GM21381 (cell line): ENCODE measurements at regions not wholly inside any gene's neighbourhood (a gene's known extent, or its start where the extent isn't known, plus 50 kb on each side); places are given as distances from the start of the nearest gene placed in this dataset.

ENCODE experiments used
- ATAC-seq: cut with Tn5 transposase; IDR thresholded peaks from one replicate; pipeline ENCODE4 v1.9.1; 2021; ENCODE audit warnings: mild to moderate bottlenecking, moderate library complexity; ENCODE audit not compliant: unreplicated experiment

DNA sequence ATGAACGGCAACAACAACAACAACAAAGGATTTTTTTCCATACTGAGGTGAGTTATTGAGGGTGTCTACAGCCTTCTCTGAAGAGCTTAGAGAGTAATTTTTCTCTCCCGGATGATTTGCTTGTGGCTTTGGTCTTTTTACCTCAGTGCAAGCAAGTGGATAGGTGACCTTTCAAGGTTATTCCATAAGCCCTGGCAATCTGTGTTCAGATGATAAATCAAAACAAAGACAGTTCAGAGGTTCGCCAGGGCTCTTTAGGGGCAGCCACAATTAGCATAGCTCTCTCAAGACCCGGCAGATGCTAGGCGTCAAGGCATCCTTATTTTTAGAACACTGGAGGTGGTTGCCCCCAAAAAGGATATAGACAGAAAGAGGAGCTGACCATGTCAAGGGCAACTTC, 417.9 kb upstream of the C9orf72 start:
- no peak for ATAC-seq

DNA sequence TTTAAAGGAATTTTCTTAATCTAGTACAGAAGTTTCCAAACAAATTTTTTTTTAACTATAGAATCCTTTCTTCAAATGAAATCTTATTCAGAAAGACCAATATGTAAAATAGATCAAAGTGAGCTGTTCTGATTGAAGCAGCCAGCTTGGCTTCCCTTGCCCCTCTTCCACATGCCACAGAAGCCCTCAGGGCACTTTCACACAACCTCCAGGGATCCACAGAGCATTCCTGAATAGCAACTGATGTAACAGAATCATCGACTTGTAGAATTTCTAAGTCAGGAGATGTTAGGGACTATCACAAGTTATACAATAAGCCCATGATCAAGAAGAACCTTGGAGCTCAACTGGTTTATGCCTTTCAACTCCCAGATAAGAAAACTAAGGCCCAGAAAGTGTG, 427.8 kb upstream of the C9orf72 start:
- ATAC-seq = no peak

DNA sequence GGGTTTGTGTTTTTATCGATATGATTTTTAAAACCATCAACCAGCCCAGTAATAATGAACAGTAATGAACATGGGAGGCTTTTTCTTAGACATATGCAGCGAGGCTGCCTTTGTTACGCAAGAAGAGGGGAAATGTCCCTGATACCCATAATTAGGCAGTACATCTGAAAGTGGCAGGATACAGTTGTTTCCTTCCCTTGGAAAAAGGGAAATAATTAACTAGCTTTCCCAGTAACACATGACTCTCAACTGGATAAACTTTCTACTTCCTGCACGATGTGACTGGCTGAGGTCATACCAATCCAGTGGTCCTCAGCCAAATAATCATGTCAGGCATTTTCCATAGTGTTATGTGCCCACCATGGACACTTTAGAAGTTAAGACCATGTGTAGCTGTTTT, 431.6 kb upstream of the C9orf72 start:
- no peak for ATAC-seq

DNA sequence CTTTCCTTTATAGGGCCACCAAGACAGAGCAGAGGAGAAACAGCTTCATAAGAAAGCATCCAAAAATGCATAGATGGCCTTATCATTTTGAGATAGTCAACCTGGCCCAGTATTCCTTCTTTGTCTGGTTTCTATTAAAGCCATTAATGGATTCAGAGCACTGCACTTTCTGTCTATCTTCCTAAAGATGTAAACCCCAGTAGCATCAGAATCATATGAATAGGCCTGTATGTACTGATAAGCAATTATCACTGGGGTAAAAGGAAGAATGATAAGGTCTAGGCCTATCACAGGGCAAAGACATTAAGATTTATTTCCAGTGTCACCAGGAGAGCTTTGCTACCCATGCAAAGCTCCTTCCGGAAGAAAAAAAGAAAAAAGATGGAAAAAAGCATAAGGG, 432.5 kb upstream of the C9orf72 start:
- no peak for ATAC-seq

DNA sequence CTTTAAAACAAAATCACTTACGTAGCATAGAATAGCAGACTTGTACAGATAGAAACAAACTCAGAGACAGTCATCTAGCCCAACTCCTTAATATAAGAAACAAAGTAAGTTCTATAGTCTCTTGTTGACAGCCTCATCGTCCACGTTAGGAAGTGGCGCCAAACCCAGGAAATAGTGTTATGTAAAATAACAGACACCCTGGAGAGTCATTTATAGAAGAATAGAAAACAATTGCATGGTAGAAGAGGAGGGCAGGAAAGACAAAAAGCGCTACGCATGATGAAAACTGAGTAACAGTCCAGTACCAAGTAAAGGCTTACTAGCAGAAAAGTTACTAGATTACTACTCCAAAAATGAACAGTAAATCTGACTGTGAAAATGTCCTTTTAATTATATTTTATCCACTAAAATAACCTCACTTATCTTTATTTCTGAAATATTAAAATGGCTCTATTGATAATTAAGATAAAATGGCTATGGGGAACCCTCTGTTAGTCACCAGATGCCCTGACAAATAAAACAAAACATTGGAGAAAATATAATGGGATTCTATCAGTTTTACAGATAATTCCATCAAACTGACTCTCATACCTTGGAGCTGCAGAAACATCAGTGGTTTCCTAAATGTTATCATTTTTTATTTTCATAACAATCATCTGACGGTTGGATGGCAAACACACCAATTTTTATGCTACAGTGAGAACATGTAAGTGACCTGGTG, 434.0 kb upstream of the C9orf72 start:
- ATAC-seq = no peak

GRCh38 chr9:28014212-28014611, 440.9 kb upstream of the C9orf72 start:
- no peak for ATAC-seq

GRCh38 chr9:28024676-28025075, 451.4 kb upstream of the C9orf72 start:
- ATAC-seq = no peak

- no peak for ATAC-seq
These were observed 451.9 kb upstream of the C9orf72 start for GRCh38 chr9:28025186-28025585.

- no peak for ATAC-seq
These were observed 458.4 kb upstream of the C9orf72 start for GRCh38 chr9:28031521-28032267.

DNA sequence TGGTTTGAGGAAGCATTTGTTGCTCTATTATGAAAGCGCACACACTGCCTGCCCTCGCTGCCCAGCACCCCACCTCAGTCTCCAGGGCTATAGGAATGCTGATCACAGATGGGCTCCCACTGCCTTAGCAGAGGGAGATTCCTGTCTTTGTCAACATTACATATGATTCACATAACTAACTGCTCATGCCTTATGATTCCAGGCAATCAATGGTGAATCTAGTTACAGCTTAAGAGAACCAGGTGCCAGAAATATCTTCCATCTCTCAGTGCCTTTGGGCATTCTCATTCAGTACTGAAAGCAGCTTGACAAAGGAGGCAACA, 458.9 kb upstream of the C9orf72 start:
- ATAC-seq = no peak

GRCh38 chr9:28034242-28034641, 461.0 kb upstream of the C9orf72 start:
- no peak for ATAC-seq

GRCh38 chr9:28037968-28038367, 464.7 kb upstream of the C9orf72 start:
- ATAC-seq = no peak

- ATAC-seq = no peak
These were observed 471.8 kb upstream of the C9orf72 start for GRCh38 chr9:28045051-28045450.

- no peak for ATAC-seq
These were observed 476.8 kb upstream of the C9orf72 start for GRCh38 chr9:28050046-28050445.

DNA sequence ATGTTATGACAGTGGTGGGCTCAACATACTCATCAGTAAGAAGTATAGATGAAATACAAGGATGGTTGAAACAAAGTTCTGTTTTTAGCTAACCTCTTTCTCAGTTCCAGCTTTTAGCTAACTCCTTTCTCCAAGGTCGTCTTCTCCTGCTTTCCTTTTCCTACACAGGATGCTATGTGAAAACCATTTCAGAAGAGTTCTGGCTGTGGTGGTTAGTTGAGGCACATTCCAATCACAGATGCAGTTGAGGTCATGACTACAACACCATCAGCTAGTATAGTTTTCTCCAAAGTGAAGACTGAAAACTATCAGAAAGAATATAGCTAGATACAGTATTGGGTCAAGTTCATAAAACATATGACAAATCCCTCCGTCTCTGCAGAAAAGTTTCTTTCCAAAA, 477.7 kb upstream of the C9orf72 start:
- no peak for ATAC-seq

- no peak for ATAC-seq
These were observed 478.6 kb upstream of the C9orf72 start for GRCh38 chr9:28051559-28052503.

- ATAC-seq = no peak
These were observed 480.0 kb upstream of the C9orf72 start for GRCh38 chr9:28053096-28053777.

GRCh38 chr9:28056006-28056405, 482.7 kb upstream of the C9orf72 start:
- ATAC-seq = no peak

DNA sequence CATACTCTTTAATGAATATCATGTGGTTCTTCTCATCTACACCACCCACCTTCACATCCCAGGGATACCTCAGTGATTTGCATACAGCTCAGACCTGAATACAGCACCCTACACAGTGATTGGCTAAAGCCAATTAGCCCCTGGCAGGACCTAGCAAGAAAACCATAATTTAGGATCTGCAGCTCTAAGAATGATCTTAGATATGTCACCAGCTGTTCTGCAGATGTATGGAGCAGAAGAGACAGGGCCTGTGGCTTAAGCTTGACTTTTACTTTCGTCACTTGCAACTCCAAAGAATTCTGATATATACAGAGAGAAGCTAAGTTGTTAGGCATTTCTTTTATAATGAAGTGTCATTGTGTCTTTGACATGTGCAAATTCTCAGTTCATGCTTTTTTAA, 483.2 kb upstream of the C9orf72 start:
- ATAC-seq = no peak

DNA sequence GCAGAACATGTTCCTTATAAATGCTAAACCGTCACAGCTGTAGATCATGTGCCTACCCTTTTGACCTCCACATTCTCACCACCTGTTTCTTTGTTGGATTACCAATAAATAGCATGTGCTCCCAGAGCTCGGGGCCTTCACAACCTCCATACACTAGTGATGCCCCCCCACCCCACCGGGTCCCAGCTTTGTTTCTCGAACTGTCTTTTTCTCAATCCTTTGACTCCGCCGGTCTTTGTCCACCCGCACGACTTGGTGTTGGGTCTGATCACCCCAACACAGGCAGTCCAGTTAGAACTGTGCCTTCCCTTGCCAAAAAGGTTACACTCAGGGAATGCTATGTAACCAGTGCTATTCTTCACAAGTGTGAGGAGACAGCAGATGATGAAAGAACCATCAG, 485.9 kb upstream of the C9orf72 start:
- no peak for ATAC-seq

- ATAC-seq = no peak
These were observed 491.0 kb upstream of the C9orf72 start for GRCh38 chr9:28064241-28064815.
